ENCODE measurements at regions not wholly inside any gene's neighbourhood (a gene's known extent, or its start where the extent isn't known, plus 50 kb on each side); places are given as distances from the start of the nearest gene placed in this dataset.
A peak's percentile ranks its signal among the peaks of the same experiment; 100 is the strongest.

DNA sequence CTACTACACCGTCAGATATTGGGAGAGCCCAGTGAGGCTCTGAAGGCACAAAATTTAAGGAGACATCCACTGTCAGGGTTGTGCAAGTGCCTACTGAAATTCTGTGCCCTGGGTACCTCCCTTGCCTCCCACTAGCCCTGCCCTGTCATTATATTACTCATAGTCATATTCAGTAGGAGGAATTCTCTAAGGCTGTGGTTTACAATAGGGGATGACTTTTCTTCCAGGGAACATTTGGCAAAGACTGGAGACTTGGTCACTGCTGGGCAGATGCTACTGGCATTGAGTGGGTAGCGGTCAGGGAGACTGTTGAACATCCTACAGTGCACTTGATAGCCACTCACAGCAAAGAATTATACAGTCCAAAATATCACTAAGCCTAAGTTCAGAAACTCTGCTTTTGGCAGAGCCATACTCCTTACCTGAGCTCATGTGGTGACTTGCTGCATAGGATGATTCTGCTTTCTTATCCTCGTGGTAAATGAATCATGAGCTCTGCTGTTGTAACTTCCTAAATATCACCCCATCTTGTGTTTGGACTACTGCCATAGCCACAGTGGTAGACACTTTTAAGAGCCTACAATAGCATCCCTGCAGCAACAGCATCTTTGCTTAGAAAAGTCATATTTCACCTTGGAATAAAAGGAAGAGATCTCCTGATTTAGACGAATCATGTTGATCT lies 563.4 kb upstream of the PLXNA2 start:
- no peak for DNase-seq

DNA sequence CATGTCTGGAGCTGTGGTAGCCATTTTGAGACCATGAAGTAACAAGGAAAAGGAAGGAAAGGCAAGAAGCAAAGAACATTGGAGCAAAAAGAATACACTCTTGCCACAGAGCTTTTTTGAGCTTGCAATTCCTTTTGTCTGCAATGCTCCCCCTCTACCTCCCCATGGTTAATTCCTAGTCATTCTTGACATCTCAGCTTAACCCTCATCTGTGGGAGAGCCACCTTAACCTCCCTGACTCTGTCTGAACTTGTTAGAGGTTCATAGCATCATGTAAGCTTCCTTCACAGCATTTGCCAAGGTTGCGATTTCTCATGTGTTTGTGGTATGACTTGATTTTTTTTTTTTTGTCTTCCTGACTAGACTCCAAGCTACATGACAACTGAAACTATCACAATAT lies 564.1 kb upstream of the PLXNA2 start:
- no peak for DNase-seq

DNA sequence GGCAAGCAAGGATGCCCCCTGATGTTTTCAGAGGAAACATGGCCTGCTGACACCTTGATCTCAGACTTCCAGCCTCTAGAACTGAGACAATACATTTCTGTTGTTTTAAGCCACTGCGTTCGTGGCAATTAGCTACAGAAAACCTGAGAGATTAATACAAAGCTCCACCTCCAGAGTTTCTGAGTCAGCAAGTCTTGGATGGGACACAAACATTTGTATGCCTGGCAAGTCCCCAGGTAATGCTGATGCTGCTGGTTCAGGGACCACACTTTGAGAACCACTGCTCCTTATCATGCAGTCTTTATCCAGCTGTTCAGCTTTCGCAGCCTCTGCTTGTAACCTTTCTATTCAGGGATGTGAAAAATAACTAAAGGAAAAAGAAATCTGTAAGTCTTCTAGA lies 565.7 kb upstream of the PLXNA2 start:
- DNase-seq, result no peak

DNA sequence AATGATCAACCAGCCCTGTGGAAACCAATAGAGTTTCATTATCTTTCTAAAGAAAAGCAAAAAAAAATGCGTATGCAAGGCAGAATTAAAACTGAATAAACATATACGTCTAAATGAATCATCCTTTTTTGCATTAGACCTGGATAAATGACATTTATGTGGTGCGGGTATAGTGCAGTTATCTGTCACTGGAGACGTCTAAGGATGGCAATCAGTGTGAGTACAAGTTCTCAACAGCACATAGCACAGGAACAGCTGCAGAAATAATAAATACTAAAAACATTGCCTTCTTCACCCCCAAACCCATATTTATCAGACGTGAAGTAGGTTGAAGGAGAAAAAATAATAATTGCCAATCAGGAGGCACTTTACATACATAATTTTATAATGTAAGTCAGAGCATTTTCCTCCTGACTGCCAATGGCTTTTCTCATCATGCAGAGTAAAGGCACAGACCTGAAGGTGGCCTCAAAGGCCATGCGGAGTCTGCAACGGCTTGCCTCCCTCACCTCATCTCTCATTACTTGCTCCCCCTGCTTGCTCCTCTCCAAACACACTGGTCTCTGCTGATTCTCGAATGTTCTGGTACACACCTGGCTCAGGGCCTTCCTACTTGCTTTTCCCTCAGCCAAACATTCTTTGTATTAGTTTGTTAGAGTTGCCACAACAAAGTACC lies 574.7 kb upstream of the PLXNA2 start:
- no peak for DNase-seq

DNA sequence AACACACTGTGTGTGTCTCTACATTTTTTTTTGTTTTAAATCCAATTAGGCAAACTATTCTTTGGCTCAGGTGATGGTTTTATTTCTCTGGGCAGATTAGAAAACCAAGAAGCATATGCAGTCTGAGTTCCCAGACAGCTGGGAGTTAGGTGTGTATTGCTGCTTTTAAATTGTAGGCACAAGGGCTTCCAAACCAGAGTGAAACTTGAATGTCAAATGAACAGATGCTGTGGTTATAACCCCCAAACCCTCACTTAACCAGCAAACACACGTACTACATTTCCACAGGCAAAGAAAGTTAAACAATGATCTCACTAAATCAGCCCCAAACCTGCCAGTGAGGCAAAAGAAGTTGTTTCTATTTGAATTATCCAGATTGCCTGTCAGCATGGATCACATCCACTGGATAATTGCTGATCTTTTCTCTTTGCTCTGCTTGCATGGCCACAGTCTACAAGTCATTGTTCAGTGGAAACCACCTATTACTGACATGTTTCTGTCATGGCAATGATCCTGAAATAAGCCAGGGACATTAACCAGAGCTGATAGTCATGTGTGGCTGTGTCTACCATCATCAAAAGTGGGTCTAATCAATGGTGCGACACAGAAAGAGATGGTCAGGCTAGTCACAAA lies 576.5 kb upstream of the PLXNA2 start:
- peak; percentile 92 for DNase-seq

GRCh38 chr1:208821939-208822338 lies 577.8 kb upstream of the PLXNA2 start:
- no peak for DNase-seq

DNA sequence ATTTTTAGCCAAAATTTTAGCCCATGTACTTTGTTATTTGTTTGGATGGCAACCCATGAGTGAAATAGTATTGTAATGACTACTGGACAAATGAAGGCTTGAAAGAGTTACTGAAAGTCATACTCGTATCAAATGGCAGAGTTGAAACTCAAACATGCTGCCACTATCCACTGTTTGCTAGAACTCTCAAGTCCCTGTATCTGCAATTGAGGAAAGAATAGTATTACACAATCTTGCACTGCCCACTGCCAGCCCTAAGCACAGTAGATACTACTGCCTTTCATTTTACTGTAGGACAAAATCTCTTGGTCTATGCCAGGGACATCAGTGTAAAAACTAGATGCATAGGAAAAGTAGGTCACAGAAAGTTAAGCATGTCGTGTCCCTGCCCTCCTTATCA lies 581.1 kb upstream of the PLXNA2 start:
- DNase-seq, result no peak

DNA sequence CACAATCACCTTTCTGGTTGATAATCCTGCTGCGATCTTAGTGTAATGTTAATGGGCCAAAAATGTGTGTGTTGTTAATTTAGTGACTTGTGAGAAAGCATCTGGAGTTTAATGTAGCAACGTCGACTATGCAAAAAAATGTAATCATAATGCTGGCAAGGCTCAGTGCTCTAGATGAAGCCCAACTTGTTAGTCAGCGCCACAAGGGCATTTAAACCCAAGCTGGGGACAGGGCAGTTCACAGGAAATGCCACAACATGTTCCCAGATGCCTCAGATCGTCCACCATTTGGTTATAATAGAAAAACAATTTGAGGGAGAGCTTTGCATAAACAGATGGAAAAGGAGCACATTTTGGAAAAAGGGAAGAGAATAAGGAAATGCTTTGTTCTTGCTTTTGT lies 585.4 kb upstream of the PLXNA2 start:
- no peak for DNase-seq

DNA sequence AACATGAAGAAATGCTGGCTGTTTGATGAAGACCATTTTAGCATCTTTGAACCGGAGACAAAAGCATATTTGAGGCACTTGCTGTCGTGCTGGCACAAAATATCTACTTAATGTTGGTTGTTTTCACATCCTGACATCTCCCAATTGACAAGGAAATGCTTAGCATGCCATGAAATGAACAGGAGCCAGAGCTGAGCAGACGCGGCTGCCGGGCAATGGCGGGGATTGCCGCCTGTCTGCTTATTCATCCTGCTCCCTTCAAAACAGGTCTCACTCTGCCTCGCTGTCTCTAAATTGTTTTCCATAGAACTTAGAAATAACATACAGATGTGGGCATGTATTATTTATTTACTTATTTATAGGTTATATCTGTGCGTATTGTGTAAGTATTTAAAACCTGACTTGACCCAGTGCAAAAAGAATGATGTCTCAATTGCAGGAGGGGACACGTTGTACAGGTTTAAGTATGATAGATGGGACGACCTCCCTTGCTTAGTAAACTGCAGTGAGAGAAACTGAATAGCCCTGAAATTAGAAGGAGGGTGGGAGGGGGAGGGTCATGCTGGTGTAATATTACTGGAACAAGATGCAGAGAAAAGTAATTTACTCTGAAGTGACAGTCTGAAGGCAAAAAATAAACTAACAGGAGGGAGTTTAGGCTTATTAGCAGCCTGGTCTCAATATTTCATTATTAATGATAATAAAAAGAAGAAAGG lies 590.4 kb upstream of the PLXNA2 start:
- DNase-seq, result peak; percentile 54

DNA sequence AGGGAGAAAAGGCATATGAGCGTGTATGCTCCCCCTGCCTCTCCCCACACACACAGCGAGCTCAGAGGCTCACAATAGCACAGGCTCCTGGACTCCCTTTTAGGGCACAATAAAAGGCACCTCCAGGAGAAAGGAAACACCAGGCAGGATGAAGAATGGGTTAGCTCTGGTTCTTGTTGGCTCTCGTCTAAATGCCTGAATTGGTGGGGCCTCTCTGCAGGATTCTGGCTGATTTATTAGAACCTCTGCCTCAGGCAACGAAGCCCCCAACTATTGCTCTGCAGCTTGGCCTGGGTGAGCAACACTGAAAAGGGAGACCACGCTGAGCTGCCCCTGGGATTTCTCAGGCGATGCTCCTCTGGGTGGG lies 590.9 kb upstream of the PLXNA2 start:
- DNase-seq, result peak; percentile 24

DNA sequence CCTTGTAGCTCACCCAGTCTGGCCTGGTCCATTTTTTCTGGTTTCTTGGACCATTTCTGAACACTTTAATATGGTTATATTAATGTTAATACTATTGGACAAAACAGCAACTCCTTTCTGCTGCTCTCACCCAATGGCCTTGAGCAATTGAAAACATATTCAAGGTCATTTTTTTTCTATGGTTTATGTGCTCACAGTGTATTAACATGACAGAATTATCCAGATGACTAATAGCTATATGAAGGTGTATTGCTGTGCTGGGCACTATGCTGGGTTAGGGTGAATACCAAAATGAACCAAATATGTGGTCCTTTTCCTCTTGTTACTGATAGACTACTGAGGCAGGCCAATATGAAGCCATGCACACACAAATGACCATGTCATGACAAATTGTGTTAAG lies 591.6 kb upstream of the PLXNA2 start:
- DNase-seq, result no peak

GRCh38 chr1:208837242-208837641 lies 593.1 kb upstream of the PLXNA2 start:
- DNase-seq, result no peak

DNA sequence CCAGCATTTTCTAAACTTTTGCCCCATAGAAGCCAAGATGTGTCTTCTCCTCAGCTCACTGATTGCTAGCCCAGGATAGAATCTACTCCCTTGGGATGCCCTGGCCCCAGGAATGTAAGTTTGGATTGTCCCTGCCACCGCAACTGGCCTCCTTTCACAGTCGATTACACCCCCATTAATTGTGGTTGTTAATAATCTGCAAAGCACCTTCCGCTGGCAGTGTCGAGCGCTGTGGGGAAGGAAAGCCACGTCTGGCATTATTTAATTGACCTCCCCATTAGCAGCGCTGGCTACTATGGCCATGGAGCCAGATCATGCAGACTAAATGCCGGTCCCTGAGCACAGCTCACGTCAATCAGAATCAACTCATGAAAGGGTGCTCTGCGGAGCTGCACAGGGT lies 597.3 kb upstream of the PLXNA2 start:
- peak; percentile 85 for DNase-seq

GRCh38 chr1:208842451-208842850 lies 598.3 kb upstream of the PLXNA2 start:
- no peak for DNase-seq

DNA sequence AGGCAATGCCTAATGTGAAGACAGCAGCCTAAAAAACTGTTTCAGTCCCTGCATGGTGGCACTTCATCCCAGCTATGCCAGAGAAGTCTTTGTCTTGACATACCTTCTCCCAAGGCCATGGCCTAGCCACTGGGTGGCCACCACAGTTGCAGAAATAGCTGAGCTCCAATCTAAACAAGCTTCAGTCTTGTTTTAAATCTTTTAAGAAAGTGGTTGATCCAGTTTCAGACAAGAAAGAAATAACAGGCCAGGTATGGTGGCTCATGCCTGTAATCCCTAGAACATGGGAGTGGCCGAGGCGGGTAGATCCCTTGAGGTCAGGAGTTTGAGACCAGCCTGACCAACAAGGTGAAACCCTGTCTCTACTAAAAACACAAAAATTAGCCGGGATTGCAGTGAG lies 600.0 kb upstream of the PLXNA2 start:
- DNase-seq, result no peak

DNA sequence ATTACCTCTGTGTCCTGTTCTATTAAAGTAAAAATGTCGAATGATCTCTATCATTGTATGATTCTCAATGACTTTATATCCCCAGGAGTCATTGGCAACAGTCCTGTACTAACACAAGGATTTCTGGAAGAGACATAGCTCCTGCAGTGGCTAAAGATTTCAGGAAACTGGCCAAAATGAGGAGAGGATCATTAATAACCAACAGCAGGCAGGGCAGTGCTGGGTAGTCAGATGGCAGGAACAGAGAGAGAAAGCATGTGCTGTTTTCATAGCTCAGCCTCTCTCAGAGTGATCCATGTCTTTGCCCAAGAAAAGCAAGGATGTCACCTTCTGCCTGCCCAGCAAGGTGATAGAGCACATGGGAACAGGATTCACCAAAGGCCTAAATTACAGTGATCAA lies 604.7 kb upstream of the PLXNA2 start:
- DNase-seq, result no peak

- DNase-seq, result peak; percentile 80
Observed at GRCh38 chr1:208850442-208850841, 606.3 kb upstream of the PLXNA2 start.

- DNase-seq, result peak; percentile 17
Observed at GRCh38 chr1:208851366-208851765, 607.2 kb upstream of the PLXNA2 start.

DNA sequence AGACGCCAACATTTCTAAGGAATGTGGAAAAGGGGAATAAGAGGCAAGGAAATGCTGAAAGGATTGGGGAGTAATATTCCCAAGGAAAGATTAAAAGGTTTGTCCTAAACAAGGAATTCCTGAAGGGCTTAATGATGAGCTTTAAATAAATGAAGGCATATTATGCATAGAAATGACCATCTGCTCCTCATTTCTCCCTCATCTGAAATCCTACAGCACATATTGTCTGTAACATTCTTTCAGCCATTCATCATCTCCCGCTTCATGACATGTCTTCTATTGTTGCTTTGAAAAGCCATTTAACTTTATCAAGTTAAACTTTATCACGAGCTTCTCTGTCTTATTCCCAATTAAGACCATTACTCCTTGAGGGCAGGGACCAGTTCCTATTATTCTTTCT lies 608.7 kb upstream of the PLXNA2 start:
- DNase-seq, result no peak

DNA sequence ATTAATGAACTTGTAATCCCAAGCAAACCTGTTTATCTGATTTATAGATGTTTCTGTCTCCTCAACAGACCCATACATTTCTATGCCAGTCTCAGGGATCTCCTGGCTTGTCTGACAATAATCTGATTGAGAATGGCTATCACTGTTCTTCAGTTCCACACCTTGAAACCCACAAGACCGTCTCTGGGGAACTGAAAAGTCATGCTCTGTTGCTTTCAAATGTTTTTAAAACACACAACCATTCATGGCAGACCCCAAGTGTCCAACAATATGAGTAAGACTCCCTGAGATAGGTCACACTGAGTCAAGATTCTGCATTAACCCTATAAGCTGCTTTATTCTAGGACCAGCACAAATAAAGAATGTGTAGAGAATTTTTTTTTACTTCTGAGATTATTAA lies 611.2 kb upstream of the PLXNA2 start:
- DNase-seq, result no peak

GRCh38 chr1:208857465-208857864 lies 613.3 kb upstream of the PLXNA2 start:
- no peak for DNase-seq

DNA sequence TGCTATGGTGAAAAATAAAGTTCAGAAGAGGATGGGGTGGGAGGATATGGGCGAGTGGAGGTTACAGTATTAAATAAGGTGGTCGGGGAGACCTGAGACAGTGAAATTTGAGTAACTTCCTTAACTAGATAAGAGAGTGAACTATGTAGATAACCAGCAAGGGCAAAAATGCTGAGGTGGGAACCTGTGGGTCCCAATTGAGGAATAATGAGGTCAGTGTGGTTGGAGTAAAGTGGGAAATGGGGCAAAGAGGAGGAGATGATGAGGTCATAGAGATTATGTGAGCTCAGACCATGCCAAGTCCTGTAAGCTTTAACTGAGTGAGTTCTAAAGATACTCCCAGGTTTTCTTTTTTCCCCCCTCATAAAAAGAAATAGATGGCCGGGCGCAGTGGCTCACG lies 614.6 kb upstream of the PLXNA2 start:
- no peak for DNase-seq

DNA sequence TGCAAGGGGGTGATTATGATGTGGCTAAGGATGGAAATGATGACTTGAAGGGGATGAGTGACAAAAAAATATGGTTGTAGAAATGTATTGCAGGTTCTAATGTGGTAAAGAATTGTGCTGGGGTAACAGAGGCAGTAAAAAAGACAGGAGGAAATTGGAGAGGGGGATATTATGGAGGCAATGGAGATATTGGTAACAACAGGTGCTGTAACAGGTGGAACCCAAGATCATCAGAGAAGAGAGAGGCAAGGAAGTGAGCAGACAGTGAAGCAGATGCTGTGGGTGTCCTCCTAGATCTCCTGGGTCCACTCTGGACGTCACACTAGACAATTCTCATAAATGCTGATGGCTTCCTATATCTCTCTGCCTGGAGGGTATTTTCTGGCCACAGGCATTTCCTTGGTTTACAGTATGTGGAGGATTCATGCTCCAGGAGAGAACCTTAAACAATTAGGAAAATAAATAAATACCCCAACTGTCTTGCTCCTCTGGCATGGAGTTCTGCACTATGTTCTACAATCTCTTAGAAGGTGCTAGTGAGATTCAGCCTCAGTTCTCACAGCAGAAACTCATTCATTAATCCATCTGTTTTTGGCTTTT lies 620.3 kb upstream of the PLXNA2 start:
- no peak for DNase-seq

All from eye (tissue), 1 donor.